ENCODE measurements at regions not wholly inside any gene's neighbourhood (a gene's known extent, or its start where the extent isn't known, plus 50 kb on each side); places are given as distances from the start of the nearest gene placed in this dataset.

DNA sequence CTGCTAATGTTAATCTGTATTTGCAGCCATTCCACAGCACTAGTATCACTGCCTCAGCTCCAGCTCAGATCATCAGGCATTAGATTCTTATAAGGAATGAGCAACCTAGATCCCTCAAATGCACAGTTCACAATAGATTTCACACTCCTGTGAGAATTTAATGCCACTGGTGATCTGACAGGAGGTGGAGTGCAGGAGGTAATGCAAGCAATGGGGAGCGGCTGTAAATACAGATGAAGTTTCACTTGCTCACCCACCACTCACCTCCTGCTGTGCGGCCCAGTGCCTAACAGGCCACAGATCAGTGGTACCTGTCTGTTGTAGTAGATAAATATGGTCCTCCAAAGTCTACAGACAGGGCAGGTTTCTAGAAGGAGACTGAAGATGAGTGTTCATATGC lies 97.7 kb upstream of the TMEFF2 start:
- no peaks in the 10 kb centered on the region for H3K4me1 ChIP-seq (ENCODE audit: insufficient read depth, low read length)
- H3K27me3 ChIP-seq (ENCODE audit: insufficient read depth, low read length): no peaks in the 10 kb centered on the region
- H3K9me3 ChIP-seq (ENCODE audit: insufficient read depth, low read depth, low read length): no peaks in the 10 kb centered on the region
- no peak overlapping the region for H3K4me3 ChIP-seq (ENCODE audit: low read length)
- H3K9ac ChIP-seq (ENCODE audit: low read depth, low read length): no peak overlapping the region
- no peaks in the 10 kb centered on the region for H3K36me3 ChIP-seq (ENCODE audit: insufficient read depth, low read depth, low read length)
- H3K27ac ChIP-seq (ENCODE audit: low read length): no peak overlapping the region

DNA sequence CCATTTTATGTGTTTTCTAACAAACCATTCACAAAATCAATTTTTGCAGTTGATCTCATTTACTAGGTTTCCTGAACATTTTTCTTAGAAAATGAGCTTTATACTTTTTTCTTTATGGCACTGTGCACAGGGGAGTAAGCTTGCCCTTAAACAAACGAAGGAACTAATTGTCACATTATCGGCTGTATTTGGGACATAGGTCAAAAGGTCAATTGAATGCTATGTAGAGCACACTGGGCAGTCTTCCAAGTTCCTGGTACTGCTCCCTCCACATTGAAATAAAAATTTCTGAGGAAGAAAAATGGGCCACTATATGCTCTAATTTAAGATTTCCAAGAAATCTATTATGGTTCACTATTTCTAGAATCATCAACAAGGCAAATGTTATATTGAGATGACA lies 93.6 kb upstream of the TMEFF2 start:
- H3K9me3 ChIP-seq (ENCODE audit: insufficient read depth, low read depth, low read length): no peaks in the 10 kb centered on the region
- H3K9ac ChIP-seq (ENCODE audit: low read depth, low read length): no peak overlapping the region
- H3K4me3 ChIP-seq (ENCODE audit: low read length): no peak overlapping the region
- no peaks in the 10 kb centered on the region for H3K4me1 ChIP-seq (ENCODE audit: insufficient read depth, low read length)
- H3K27me3 ChIP-seq (ENCODE audit: insufficient read depth, low read length): no peaks in the 10 kb centered on the region
- no peak overlapping the region for H3K27ac ChIP-seq (ENCODE audit: low read length)
- no peaks in the 10 kb centered on the region for H3K36me3 ChIP-seq (ENCODE audit: insufficient read depth, low read depth, low read length)

DNA sequence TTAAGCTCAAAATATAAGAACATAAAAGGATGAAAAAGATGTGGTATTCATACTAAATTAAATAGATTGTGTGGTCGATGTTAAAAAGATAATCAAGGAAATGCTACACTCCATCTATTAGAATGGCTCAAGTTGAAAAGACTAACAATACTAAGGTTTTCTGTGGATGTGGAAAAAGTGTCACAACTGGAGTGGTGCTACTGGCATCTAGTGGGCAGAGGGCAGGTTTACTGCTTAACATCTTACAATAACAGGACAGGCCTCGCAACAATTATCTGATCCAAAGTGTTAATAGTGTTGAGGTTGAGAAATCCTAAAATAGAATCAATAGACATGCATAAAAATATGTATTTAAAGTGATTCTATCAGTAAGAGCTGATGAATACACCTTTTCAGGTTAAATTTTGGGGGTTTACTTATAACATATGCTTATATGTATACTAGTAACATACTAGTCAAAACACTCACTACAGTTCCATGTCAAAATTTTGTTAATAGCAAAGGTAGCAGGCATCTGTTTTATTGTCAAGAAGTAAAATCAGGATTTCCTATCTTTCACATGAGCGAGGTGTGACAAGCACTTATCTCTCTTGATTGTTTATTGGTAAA lies 91.5 kb upstream of the TMEFF2 start:
- Histone ChIP-seq H3K27me3 (ENCODE audit: insufficient read depth, low read length) (no peaks in the 10 kb centered on the region), H3K9me3 (ENCODE audit: insufficient read depth, low read depth, low read length) (no peaks in the 10 kb centered on the region), H3K36me3 (ENCODE audit: insufficient read depth, low read depth, low read length) (no peaks in the 10 kb centered on the region), H3K9ac (ENCODE audit: low read depth, low read length) (no peak overlapping the region), H3K4me1 (ENCODE audit: insufficient read depth, low read length) (no peaks in the 10 kb centered on the region), H3K27ac (ENCODE audit: low read length) (no peak overlapping the region), H3K4me3 (ENCODE audit: low read length) (no peak overlapping the region)

DNA sequence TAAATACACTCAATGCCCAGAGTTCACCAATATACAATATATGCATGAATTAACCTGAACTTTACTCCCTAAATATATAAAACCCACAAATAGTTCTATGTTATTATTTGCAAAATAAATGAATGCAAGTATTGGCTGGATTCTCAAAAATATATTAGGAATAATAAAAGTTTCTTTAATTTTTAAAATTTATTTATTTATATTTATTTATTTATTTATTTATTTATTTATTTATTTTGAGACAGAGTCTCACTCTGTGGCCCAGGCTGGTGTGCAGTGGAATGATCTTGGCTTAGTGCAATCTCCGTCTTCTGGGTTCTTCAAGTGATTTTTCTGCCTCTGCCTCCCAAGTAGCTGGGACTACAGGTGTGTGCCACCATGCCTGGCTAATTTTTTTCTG lies 88.7 kb upstream of the TMEFF2 start:
- H3K27ac ChIP-seq (ENCODE audit: low read length): no peak overlapping the region
- no peak overlapping the region for H3K9ac ChIP-seq (ENCODE audit: low read depth, low read length)
- H3K4me1 ChIP-seq (ENCODE audit: insufficient read depth, low read length): no peaks in the 10 kb centered on the region

DNA sequence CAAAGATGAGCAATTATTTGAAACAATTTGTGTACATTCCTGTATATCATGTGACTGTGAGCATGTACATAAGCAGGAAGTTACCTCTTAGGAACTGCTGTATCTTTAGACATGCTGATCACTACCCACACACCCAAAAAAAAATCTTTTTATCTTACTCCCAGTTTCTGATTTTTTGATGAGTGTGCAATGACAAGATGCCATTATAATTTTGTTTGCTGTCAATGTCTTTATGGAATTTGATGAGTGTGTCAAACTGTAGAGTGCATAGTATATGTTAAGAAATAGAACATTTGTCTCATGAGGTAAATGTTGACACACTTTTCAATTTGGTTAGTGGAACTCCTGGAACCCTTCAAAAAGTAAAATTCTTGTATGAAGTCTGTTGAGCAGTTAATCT lies 84.0 kb upstream of the TMEFF2 start:
- Histone ChIP-seq H3K36me3 (ENCODE audit: insufficient read depth, low read depth, low read length) (no peaks in the 10 kb centered on the region), H3K27ac (ENCODE audit: low read length) (no peak overlapping the region), H3K9me3 (ENCODE audit: insufficient read depth, low read depth, low read length) (peaks cover 8% of the 10 kb centered on the region), H3K9ac (ENCODE audit: low read depth, low read length) (no peak overlapping the region), H3K4me3 (ENCODE audit: low read length) (no peak overlapping the region), H3K4me1 (ENCODE audit: insufficient read depth, low read length) (no peaks in the 10 kb centered on the region), H3K27me3 (ENCODE audit: insufficient read depth, low read length) (no peaks in the 10 kb centered on the region)

More for the DNA sequence above, 88.7 kb upstream of the TMEFF2 start:
- Histone ChIP-seq H3K36me3 (ENCODE audit: insufficient read depth, low read depth, low read length) (no peaks in the 10 kb centered on the region), H3K9me3 (ENCODE audit: insufficient read depth, low read depth, low read length) (no peaks in the 10 kb centered on the region), H3K27me3 (ENCODE audit: insufficient read depth, low read length) (no peaks in the 10 kb centered on the region), H3K4me3 (ENCODE audit: low read length) (no peak overlapping the region)

DNA sequence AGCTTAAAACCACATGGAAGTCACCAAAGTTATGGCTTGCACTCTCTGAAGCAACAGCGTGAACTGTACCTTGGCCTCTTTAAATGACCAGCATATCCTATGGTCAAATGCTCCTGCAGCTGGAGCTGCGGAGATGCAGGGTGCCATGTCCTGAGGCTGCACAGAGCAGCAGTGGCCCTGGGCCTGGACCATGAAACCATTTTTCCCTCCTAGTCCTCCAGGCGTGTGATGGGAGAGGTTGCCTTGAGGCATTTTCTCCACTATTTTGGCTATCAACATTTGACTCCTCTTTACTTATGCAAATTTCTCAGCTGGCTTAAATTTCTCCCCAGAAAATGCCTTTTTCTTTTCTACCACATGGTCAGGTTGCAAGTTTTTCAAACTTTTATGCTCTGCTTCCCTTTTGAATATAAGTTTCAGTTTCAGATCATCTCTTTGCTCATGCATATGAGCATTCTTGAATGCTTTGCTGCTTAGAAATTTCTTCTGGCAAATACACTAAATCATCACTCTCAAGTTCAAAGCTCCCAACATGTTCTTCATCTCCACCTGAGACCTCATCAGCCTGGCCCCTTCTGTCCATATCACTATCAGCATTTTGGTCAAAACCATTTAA lies 82.9 kb upstream of the TMEFF2 start:
- Histone ChIP-seq H3K27ac (ENCODE audit: low read length) (no peak overlapping the region), H3K4me1 (ENCODE audit: insufficient read depth, low read length) (no peaks in the 10 kb centered on the region), H3K27me3 (ENCODE audit: insufficient read depth, low read length) (no peaks in the 10 kb centered on the region), H3K9ac (ENCODE audit: low read depth, low read length) (no peak overlapping the region), H3K4me3 (ENCODE audit: low read length) (no peak overlapping the region), H3K9me3 (ENCODE audit: insufficient read depth, low read depth, low read length) (peaks cover 8% of the 10 kb centered on the region), H3K36me3 (ENCODE audit: insufficient read depth, low read depth, low read length) (no peaks in the 10 kb centered on the region)

DNA sequence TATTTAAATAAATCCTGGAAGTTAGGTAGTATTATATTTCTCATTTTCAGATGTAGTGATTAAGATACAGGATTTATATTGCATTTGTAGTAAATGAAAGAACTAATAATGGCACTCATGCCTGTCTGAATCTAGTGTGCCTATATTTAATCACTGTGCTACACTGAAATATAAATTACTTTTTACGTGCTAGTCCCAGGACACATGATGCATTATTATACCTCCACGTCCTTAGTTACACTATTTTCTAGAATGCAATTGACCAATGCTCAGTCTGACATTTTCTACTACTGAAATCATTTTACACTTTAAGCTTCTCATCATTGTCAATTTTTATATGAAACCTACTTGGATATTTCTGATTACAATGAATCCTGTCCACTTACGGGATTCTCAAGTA lies 80.9 kb upstream of the TMEFF2 start:
- no peak overlapping the region for H3K27ac ChIP-seq (ENCODE audit: low read length)

DNA sequence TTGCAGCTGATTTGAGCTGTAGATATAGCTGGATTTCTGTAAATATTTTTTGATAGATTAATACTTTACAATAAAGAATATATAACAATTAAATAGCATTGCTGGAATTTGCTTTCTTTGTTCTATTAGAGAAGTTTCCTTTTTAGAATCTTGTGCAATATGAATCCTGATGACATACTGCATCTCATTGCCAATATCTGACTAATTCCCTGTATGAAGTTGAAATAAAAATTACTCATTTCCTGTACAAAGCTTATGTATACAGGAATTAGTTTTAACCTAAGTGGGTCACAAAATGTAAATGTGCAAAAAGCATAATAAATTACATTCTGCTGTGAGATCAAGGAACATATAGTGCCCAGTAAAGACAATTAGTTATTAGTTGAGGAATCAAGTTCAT lies 72.8 kb upstream of the TMEFF2 start:
- H3K4me3 ChIP-seq (ENCODE audit: low read length): no peak overlapping the region
- no peaks in the 10 kb centered on the region for H3K27me3 ChIP-seq (ENCODE audit: insufficient read depth, low read length)
- no peak overlapping the region for H3K9ac ChIP-seq (ENCODE audit: low read depth, low read length)
- no peaks in the 10 kb centered on the region for H3K36me3 ChIP-seq (ENCODE audit: insufficient read depth, low read depth, low read length)
- H3K4me1 ChIP-seq (ENCODE audit: insufficient read depth, low read length): no peaks in the 10 kb centered on the region
- no peaks in the 10 kb centered on the region for H3K9me3 ChIP-seq (ENCODE audit: insufficient read depth, low read depth, low read length)
- H3K27ac ChIP-seq (ENCODE audit: low read length): no peak overlapping the region

More for the DNA sequence above, 80.9 kb upstream of the TMEFF2 start:
- Histone ChIP-seq H3K27me3 (ENCODE audit: insufficient read depth, low read length) (no peaks in the 10 kb centered on the region), H3K36me3 (ENCODE audit: insufficient read depth, low read depth, low read length) (no peaks in the 10 kb centered on the region), H3K9me3 (ENCODE audit: insufficient read depth, low read depth, low read length) (peaks cover 8% of the 10 kb centered on the region), H3K9ac (ENCODE audit: low read depth, low read length) (no peak overlapping the region), H3K4me1 (ENCODE audit: insufficient read depth, low read length) (no peaks in the 10 kb centered on the region), H3K4me3 (ENCODE audit: low read length) (no peak overlapping the region)

DNA sequence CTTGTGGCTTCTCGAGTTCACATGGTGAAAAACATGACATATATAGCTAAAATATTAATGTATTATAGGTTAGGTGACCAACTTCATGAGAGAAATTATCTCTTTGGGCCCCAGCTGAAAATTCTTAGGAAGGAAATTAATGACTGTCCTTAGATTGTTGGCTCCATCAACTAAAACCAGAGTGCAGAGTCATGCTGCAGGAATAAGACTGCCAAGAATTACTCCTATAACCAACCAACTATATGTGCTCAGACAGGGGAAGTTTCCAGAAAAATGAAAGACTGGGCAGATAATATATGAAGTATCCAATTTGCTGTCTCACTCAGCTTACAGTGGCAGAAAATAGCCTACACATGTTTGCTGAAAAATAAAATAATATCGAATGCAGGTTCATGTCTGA lies 71.0 kb upstream of the TMEFF2 start:
- Histone ChIP-seq H3K9me3 (ENCODE audit: insufficient read depth, low read depth, low read length) (no peaks in the 10 kb centered on the region), H3K4me3 (ENCODE audit: low read length) (no peak overlapping the region), H3K9ac (ENCODE audit: low read depth, low read length) (no peak overlapping the region), H3K27ac (ENCODE audit: low read length) (no peak overlapping the region), H3K36me3 (ENCODE audit: insufficient read depth, low read depth, low read length) (no peaks in the 10 kb centered on the region), H3K4me1 (ENCODE audit: insufficient read depth, low read length) (no peaks in the 10 kb centered on the region), H3K27me3 (ENCODE audit: insufficient read depth, low read length) (no peaks in the 10 kb centered on the region)

DNA sequence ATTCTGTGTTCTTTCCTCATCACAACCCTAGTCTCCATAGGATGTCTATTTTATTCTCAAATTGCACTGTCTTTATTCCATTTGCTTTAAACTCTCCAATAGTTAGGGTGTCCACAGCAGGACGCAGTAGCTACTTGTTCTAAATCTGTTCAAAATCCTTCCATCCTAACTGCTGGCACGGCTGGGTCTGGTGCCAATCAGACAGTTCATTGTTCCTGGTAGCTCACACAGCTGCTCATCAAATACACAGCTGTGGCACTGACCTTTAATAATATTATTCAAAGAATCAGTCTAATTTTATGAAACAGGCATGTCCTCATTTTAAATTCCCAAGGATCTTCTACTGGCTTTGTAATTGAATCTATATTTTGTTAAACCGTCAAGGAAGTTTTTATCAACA lies 59.7 kb upstream of the TMEFF2 start:
- Histone ChIP-seq H3K4me3 (ENCODE audit: low read length) (no peak overlapping the region), H3K27ac (ENCODE audit: low read length) (no peak overlapping the region), H3K27me3 (ENCODE audit: insufficient read depth, low read length) (no peaks in the 10 kb centered on the region), H3K4me1 (ENCODE audit: insufficient read depth, low read length) (no peaks in the 10 kb centered on the region), H3K9ac (ENCODE audit: low read depth, low read length) (no peak overlapping the region), H3K36me3 (ENCODE audit: insufficient read depth, low read depth, low read length) (no peaks in the 10 kb centered on the region), H3K9me3 (ENCODE audit: insufficient read depth, low read depth, low read length) (no peaks in the 10 kb centered on the region)

DNA sequence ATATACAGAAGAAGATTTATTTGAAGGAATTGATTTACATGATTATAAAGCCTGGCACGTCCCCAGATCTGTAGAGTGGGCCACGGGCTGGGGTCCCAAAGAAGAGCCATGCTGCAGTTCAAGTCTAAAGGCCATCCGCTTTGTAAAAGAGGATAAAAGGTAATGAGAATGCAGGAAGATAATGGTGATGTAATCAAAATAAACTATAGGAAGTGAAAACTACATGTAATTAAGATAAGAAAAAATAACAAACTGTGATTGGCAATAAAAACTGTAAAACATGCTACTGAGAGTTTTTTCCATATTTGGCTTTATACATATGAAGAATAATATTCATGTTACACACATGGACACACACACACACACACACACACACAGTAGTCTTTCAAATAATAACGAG lies 59.0 kb upstream of the TMEFF2 start:
- H3K9me3 ChIP-seq (ENCODE audit: insufficient read depth, low read depth, low read length): no peaks in the 10 kb centered on the region
- H3K27ac ChIP-seq (ENCODE audit: low read length): no peak overlapping the region
- no peaks in the 10 kb centered on the region for H3K27me3 ChIP-seq (ENCODE audit: insufficient read depth, low read length)
- no peak overlapping the region for H3K9ac ChIP-seq (ENCODE audit: low read depth, low read length)
- H3K36me3 ChIP-seq (ENCODE audit: insufficient read depth, low read depth, low read length): no peaks in the 10 kb centered on the region
- no peaks in the 10 kb centered on the region for H3K4me1 ChIP-seq (ENCODE audit: insufficient read depth, low read length)
- H3K4me3 ChIP-seq (ENCODE audit: low read length): no peak overlapping the region

DNA sequence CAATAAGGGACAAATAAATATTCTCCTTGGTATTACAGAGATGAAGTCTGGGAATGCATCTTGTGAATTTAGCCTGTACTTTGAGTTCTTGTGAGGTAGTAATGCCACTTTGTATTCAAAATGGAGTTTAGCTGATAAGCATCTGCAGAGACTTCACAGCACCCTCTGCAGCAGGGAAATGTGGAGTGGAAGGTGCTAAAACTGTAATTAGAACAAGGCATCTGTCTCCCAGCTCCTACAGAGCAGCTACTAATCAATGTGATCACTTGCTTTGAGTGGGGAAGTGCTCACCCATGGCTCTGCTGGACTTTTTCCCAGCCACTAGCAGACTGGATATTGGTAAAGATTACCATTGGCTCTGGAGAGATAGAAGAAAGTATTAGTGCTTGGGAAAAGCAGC lies 56.2 kb upstream of the TMEFF2 start:
- Histone ChIP-seq H3K27me3 (ENCODE audit: insufficient read depth, low read length) (no peaks in the 10 kb centered on the region), H3K27ac (ENCODE audit: low read length) (no peak overlapping the region), H3K9ac (ENCODE audit: low read depth, low read length) (no peak overlapping the region), H3K4me1 (ENCODE audit: insufficient read depth, low read length) (no peaks in the 10 kb centered on the region), H3K9me3 (ENCODE audit: insufficient read depth, low read depth, low read length) (no peaks in the 10 kb centered on the region), H3K4me3 (ENCODE audit: low read length) (no peak overlapping the region), H3K36me3 (ENCODE audit: insufficient read depth, low read depth, low read length) (no peaks in the 10 kb centered on the region)

Data from iPS-20b (cell line).